ENCODE measurements at regions not wholly inside any gene's neighbourhood (a gene's known extent, or its start where the extent isn't known, plus 50 kb on each side); places are given as distances from the start of the nearest gene placed in this dataset.

DNA sequence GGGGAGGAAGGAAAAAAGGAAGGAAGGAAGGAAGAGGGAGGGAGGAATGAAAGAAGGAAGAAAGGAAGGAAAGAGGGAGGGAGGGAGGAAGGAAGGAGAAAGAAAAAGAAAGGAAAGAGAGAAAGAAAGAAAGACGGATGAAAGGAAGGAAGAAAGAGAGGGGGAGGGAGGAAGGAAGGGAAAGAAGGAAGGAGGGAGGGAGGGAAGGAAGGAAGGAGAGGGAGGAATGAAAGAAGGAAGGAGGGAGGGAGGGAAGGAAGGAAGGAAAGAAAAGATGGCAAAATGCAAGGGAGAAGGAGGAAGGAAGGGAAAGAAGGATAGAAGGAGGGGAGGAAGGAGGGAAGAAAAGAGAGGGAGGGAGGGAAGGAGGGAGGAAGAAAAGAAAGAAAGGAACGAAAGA is 257.3 kb upstream of the C16orf82 start (continued):
- TF ChIP-seq, protein P1, sequence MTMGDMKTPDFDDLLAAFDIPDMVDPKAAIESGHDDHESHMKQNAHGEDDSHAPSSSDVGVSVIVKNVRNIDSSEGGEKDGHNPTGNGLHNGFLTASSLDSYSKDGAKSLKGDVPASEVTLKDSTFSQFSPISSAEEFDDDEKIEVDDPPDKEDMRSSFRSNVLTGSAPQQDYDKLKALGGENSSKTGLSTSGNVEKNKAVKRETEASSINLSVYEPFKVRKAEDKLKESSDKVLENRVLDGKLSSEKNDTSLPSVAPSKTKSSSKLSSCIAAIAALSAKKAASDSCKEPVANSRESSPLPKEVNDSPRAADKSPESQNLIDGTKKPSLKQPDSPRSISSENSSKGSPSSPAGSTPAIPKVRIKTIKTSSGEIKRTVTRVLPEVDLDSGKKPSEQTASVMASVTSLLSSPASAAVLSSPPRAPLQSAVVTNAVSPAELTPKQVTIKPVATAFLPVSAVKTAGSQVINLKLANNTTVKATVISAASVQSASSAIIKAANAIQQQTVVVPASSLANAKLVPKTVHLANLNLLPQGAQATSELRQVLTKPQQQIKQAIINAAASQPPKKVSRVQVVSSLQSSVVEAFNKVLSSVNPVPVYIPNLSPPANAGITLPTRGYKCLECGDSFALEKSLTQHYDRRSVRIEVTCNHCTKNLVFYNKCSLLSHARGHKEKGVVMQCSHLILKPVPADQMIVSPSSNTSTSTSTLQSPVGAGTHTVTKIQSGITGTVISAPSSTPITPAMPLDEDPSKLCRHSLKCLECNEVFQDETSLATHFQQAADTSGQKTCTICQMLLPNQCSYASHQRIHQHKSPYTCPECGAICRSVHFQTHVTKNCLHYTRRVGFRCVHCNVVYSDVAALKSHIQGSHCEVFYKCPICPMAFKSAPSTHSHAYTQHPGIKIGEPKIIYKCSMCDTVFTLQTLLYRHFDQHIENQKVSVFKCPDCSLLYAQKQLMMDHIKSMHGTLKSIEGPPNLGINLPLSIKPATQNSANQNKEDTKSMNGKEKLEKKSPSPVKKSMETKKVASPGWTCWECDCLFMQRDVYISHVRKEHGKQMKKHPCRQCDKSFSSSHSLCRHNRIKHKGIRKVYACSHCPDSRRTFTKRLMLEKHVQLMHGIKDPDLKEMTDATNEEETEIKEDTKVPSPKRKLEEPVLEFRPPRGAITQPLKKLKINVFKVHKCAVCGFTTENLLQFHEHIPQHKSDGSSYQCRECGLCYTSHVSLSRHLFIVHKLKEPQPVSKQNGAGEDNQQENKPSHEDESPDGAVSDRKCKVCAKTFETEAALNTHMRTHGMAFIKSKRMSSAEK (CRISPR knock-in tag; IDR thresholded peaks at IDR 0.05; ENCODE audit: borderline replicate concordance) = no peak
- TF ChIP-seq GTF2I (CRISPR knock-in tag; conservative IDR thresholded peaks at IDR 0.05) (no peak), SP1 (CRISPR knock-in tag; conservative IDR thresholded peaks at IDR 0.05) (no peak), KAT7 (CRISPR knock-in tag; IDR thresholded peaks at IDR 0.05; ENCODE audit: borderline replicate concordance) (no peak), NR3C1 (CRISPR knock-in tag; conservative IDR thresholded peaks at IDR 0.05; ENCODE audit: low read depth) (no peak), MXD4 (CRISPR knock-in tag; IDR thresholded peaks at IDR 0.05; ENCODE audit: borderline replicate concordance) (no peak), SMAD4 (CRISPR knock-in tag; IDR thresholded peaks at IDR 0.05) (no peak), ETV6 (CRISPR knock-in tag; IDR thresholded peaks at IDR 0.05) (no peak)
- TF ChIP-seq, protein P2, sequence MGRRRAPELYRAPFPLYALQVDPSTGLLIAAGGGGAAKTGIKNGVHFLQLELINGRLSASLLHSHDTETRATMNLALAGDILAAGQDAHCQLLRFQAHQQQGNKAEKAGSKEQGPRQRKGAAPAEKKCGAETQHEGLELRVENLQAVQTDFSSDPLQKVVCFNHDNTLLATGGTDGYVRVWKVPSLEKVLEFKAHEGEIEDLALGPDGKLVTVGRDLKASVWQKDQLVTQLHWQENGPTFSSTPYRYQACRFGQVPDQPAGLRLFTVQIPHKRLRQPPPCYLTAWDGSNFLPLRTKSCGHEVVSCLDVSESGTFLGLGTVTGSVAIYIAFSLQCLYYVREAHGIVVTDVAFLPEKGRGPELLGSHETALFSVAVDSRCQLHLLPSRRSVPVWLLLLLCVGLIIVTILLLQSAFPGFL (CRISPR knock-in tag; IDR thresholded peaks at IDR 0.05; ENCODE audit: borderline replicate concordance) = no peak
- TF ChIP-seq, protein P3, sequence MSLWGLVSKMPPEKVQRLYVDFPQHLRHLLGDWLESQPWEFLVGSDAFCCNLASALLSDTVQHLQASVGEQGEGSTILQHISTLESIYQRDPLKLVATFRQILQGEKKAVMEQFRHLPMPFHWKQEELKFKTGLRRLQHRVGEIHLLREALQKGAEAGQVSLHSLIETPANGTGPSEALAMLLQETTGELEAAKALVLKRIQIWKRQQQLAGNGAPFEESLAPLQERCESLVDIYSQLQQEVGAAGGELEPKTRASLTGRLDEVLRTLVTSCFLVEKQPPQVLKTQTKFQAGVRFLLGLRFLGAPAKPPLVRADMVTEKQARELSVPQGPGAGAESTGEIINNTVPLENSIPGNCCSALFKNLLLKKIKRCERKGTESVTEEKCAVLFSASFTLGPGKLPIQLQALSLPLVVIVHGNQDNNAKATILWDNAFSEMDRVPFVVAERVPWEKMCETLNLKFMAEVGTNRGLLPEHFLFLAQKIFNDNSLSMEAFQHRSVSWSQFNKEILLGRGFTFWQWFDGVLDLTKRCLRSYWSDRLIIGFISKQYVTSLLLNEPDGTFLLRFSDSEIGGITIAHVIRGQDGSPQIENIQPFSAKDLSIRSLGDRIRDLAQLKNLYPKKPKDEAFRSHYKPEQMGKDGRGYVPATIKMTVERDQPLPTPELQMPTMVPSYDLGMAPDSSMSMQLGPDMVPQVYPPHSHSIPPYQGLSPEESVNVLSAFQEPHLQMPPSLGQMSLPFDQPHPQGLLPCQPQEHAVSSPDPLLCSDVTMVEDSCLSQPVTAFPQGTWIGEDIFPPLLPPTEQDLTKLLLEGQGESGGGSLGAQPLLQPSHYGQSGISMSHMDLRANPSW (CRISPR knock-in tag; conservative IDR thresholded peaks at IDR 0.05; ENCODE audit: low read depth) = no peak
- TF ChIP-seq, protein P4, sequence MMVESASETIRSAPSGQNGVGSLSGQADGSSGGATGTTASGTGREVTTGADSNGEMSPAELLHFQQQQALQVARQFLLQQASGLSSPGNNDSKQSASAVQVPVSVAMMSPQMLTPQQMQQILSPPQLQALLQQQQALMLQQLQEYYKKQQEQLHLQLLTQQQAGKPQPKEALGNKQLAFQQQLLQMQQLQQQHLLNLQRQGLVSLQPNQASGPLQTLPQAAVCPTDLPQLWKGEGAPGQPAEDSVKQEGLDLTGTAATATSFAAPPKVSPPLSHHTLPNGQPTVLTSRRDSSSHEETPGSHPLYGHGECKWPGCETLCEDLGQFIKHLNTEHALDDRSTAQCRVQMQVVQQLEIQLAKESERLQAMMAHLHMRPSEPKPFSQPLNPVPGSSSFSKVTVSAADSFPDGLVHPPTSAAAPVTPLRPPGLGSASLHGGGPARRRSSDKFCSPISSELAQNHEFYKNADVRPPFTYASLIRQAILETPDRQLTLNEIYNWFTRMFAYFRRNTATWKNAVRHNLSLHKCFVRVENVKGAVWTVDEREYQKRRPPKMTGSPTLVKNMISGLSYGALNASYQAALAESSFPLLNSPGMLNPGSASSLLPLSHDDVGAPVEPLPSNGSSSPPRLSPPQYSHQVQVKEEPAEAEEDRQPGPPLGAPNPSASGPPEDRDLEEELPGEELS (CRISPR knock-in tag; IDR thresholded peaks at IDR 0.05) = no peak
- TF ChIP-seq, protein P5, sequence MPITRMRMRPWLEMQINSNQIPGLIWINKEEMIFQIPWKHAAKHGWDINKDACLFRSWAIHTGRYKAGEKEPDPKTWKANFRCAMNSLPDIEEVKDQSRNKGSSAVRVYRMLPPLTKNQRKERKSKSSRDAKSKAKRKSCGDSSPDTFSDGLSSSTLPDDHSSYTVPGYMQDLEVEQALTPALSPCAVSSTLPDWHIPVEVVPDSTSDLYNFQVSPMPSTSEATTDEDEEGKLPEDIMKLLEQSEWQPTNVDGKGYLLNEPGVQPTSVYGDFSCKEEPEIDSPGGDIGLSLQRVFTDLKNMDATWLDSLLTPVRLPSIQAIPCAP (CRISPR knock-in tag; IDR thresholded peaks at IDR 0.05) = no peak

DNA sequence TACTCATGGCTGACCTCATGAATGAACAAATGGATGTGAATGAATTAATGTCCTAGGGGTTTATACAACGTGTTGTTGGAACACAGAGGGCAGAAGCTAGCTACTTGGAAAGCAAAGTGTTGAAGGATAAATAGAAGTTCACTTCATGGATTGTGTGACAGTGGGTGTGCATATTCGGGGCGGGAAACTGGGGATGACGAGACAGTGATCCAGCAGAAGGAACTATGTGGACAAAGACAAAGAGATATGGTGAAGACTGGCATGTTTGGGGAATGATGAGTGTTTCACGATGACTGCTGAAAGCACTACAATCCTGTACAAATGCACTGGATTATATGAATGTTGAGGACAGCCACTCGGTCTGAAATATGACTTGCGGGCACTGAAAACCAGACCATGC is 250.5 kb upstream of the C16orf82 start:
- DNase-seq (ENCODE audit: low spot score) (no peak), ATAC-seq (no peak)
- no peak overlapping the region for H3K4me3 Mint-ChIP-seq
- no peak overlapping the region for H3K27ac Mint-ChIP-seq
- ChIA-PET CTCF (no interaction called here), POLR2A (no interaction called here)
- no peaks in the 10 kb centered on the region for H3K4me1 Mint-ChIP-seq
- H3K27me3 Mint-ChIP-seq (ENCODE audit: low read depth) = no peaks in the 10 kb centered on the region
- no peaks in the 10 kb centered on the region for H3K9me3 Mint-ChIP-seq
- TF ChIP-seq HMGA2 (CRISPR knock-in tag; IDR thresholded peaks at IDR 0.05) (no peak), ZNF671 (CRISPR knock-in tag; IDR thresholded peaks at IDR 0.05) (no peak), PRRX2 (CRISPR knock-in tag; IDR thresholded peaks at IDR 0.05) (no peak), NFYB (CRISPR knock-in tag; conservative IDR thresholded peaks at IDR 0.05; ENCODE audit: low read depth) (no peak), NR2C2 (CRISPR knock-in tag; IDR thresholded peaks at IDR 0.05) (no peak), RORB (CRISPR knock-in tag; IDR thresholded peaks at IDR 0.05) (no peak), ZNF138 (CRISPR knock-in tag; conservative IDR thresholded peaks at IDR 0.05) (no peak), ZNF396 (CRISPR knock-in tag; IDR thresholded peaks at IDR 0.05; ENCODE audit: borderline replicate concordance) (no peak), CREM (CRISPR knock-in tag; IDR thresholded peaks at IDR 0.05) (no peak), GTF2I (CRISPR knock-in tag; conservative IDR thresholded peaks at IDR 0.05) (no peak)
- TF ChIP-seq, protein P2 (CRISPR knock-in tag; IDR thresholded peaks at IDR 0.05; ENCODE audit: borderline replicate concordance) = no peak
- TF ChIP-seq, protein P6, sequence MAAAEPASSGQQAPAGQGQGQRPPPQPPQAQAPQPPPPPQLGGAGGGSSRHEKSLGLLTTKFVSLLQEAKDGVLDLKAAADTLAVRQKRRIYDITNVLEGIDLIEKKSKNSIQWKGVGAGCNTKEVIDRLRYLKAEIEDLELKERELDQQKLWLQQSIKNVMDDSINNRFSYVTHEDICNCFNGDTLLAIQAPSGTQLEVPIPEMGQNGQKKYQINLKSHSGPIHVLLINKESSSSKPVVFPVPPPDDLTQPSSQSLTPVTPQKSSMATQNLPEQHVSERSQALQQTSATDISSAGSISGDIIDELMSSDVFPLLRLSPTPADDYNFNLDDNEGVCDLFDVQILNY (CRISPR knock-in tag; IDR thresholded peaks at IDR 0.05) = no peak
- TF ChIP-seq, protein P7, sequence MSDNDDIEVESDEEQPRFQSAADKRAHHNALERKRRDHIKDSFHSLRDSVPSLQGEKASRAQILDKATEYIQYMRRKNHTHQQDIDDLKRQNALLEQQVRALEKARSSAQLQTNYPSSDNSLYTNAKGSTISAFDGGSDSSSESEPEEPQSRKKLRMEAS (CRISPR knock-in tag; IDR thresholded peaks at IDR 0.05) = no peak
- no peaks in the 10 kb centered on the region for H3K36me3 Mint-ChIP-seq
